RWPE1 (cell line): ENCODE measurements at regions not wholly inside any gene's neighbourhood (a gene's known extent, or its start where the extent isn't known, plus 50 kb on each side); places are given as distances from the start of the nearest gene placed in this dataset.

ENCODE experiments used
- CTCF ChIA-PET: fragments of 350-600 bp; sonication (Branson Sonifier 250); formaldehyde crosslinking; extraction: SDS; loops from one replicate; lab custom pipeline; 2021; lab: Yijun Ruan, JAX
- POLR2A ChIA-PET: fragments of 400-600 bp; formaldehyde crosslinking; extraction: SDS; loops from one replicate; lab custom pipeline; 2020; ENCODE audit warnings: antibody characterized with exemption; ENCODE audit not compliant: low non-redundant PET; lab: Yijun Ruan, JAX
- DNase-seq: peaks from one replicate; pipeline ENCODE4 v3.0.0; 2012; ENCODE audit warnings: low spot score
- H3K27ac ChIP-seq: fragments of 450-650 bp; 2 replicates; pipeline ENCODE4 v1.5.1; 2017
- CTCF ChIP-seq: fragments of 450-650 bp; conservative IDR thresholded peaks from 2 replicates; pipeline ENCODE4 v1.5.1; 2017; ENCODE audit warnings: low read depth, mild to moderate bottlenecking

GRCh38 chr4:170724191-170724590, 634.4 kb upstream of the AADAT start:
- no peak for TF ChIP-seq CTCF
- ChIA-PET CTCF (no interaction called here), POLR2A (no interaction called here)
- no peak overlapping the region for H3K27ac ChIP-seq
- no peak for DNase-seq

GRCh38 chr4:170723171-170723570, 633.4 kb upstream of the AADAT start:
- no peak for TF ChIP-seq CTCF
- POLR2A ChIA-PET, result no interaction called here
- CTCF ChIA-PET, result no interaction called here
- H3K27ac ChIP-seq, result no peak overlapping the region
- no peak for DNase-seq

GRCh38 chr4:170721812-170722373, 632.1 kb upstream of the AADAT start:
- TF ChIP-seq CTCF, result no peak
- no peak for DNase-seq
- ChIA-PET CTCF (no interaction called here), POLR2A (no interaction called here)
- H3K27ac ChIP-seq, result no peak overlapping the region

- no peak for DNase-seq
- H3K27ac ChIP-seq, result no peak overlapping the region
- no peak for TF ChIP-seq CTCF
- ChIA-PET CTCF (interaction anchor here (0.8 kb wide), 1 partner anchor 457 kb away, joined by 3 read pairs; no protein-coding TSS in a partner anchor), POLR2A (no interaction called here)
These were observed 627.1 kb upstream of the AADAT start for GRCh38 chr4:170716868-170717267.

GRCh38 chr4:170705907-170706306, 616.2 kb upstream of the AADAT start:
- H3K27ac ChIP-seq, result no peak overlapping the region
- ChIA-PET POLR2A (no interaction called here), CTCF (no interaction called here)
- DNase-seq, result no peak
- no peak for TF ChIP-seq CTCF

GRCh38 chr4:170700064-170700463, 610.3 kb upstream of the AADAT start:
- H3K27ac ChIP-seq, result no peak overlapping the region
- DNase-seq, result no peak
- ChIA-PET POLR2A (no interaction called here), CTCF (no interaction called here)
- TF ChIP-seq CTCF, result no peak
